ENCODE measurements at regions not wholly inside any gene's neighbourhood (a gene's known extent, or its start where the extent isn't known, plus 50 kb on each side); places are given as distances from the start of the nearest gene placed in this dataset.

DNA sequence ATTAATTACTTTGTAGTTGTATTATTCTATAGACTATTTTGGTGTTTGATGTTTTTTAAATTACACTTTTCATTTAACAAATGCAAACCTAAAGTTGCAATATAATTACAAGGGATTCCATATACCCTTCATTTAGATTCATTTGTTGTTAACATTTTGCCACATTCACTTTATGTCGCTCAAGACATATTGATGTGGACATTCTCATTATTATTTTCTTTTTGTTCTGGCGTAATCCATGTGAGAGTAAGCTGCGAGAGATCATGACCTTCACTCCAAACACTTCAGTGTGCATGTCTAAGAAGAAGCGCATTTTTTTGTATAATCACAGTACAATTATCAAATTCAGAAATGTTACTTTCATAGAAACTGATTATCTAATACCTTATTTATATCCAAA is 280.6 kb downstream of the CALCRL start:
- TF ChIP-seq POLR2AphosphoS5 (IDR thresholded peaks at IDR 0.05) (no peak), POLR2A (IDR thresholded peaks at IDR 0.05) (no peak)

Measured in sigmoid colon (tissue), 4 donors.